Stromal cell of bone marrow (primary cell): ENCODE measurements at regions not wholly inside any gene's neighbourhood (a gene's known extent, or its start where the extent isn't known, plus 50 kb on each side); places are given as distances from the start of the nearest gene placed in this dataset.
"Not testable (repeated sequence)": the region's sequence is repeated elsewhere in the genome, so short reads cannot be mapped to it uniquely, and the experiment has no call there.

Experiments
- DNase-seq: peaks from one replicate; pipeline ENCODE4 v3.0.0-alpha.2; 2012; ENCODE audit warnings: low read depth

DNA sequence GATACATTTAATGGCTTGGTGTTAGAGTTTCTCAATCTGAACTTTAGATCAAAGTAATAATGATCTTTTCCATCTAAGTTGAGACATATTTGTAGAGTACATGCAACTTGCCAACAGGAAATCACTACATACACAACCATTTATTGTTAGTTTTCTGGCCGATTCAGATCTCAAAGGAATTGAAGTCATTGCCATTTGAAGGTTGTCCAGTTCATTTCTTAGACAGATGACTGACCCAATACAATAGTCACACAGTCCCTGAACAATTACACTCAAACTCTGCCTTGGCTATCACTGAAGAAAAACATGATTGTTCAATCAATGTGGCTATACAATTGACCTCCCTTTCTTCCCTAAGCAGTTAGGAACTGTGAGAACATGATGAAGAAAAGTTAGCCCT lies 753.2 kb upstream of the RIOK2 start:
- no peak for DNase-seq

GRCh38 chr5:97937846-97938245 lies 754.8 kb upstream of the RIOK2 start:
- no peak for DNase-seq

DNA sequence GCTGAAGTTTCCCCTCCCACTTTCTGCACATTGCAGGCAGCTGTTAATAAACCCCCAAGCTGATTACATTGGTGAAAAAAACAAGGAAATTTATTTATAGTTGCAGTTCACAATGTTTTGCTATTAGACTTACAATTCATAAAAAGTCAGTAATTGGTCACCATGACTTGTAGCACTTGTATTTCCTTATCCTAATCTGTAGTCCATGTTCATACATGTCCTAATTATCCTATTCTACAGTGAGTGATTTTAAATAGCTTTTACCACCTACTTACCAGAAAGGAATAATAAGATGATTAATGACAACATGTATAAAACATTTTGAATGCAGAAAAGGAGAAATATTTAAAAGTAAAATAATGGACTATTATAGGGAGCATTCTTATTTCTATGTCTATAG lies 760.0 kb upstream of the RIOK2 start:
- no peak for DNase-seq

DNA sequence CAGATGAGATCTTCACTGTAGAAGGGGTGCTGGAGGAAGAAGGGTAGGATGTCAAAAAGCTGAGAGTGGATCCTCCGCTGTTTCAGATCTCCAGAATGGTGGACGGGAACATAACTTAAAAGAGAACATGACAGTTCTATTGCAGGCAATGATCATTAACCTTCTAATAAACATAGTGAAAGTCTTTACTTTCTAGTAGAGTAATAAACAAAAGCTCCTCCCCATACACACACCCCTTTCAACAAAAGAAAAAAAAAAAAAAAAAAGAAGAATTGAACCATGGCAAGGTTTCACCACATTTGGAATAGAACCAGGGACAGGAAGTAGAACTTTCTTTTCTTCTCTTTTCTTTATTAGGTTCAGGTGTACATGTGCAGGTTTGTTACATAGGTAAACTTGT lies 768.1 kb upstream of the RIOK2 start:
- DNase-seq, result no peak

DNA sequence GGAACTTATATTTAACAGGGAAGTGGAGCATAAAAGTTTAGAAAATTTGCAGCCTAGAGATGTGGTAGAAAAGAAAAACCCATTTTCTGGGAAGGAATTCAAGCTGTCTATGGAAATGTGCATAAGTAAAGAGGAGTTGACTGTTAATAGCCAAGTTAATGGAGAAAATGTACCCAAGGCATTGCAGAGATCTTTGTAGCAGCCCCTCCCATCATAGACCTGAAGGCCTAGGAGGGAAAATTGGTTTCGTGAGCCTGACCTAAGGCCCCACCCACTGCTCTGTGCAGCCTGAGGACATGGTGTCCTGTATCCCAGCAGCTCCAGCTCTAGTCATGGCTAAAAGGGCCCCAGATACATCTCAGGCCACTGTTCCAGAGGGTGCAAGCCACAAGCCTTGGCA lies 772.4 kb upstream of the RIOK2 start:
- DNase-seq, result no peak

DNA sequence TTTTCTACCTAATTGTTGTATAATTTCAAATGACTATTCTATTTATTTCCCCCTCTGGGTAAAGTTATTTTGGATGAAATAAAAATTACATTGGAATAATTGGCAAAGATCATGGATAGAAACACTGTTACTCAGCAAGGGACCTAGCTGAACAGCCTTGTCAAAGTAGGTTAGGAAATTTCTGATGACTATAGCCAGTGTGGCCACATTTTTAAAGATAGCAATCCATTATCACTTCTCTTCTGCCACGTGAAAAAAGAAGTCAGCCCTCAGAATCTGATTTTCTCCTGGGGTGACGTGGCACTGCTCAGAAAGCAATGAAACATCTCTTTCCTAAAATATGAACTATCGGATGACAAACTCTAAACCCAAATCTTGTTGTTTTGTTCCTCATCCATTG lies 784.2 kb upstream of the RIOK2 start:
- DNase-seq, result no peak

DNA sequence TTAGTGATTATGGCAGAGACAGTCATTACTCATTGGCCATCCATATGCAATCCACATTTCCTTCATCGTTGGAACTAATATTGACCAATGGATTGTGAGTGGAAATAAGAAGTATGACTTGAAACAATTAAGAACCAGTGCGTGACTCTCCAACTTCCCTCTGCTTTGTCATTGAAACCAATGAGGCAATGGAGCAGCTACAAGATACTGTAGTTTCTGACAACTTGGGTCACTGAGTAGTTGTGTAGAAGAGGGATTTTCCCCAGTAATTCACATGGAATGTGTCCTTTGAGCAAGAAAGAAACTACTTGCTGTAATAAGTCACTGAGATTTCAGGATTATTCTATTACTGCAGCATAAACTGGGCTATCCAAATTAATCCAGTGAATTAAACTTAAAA lies 785.3 kb upstream of the RIOK2 start:
- no peak for DNase-seq

- DNase-seq, result peak; percentile 23
Observed at GRCh38 chr5:97979740-97980139, 793.7 kb upstream of the RGMB start.

GRCh38 chr5:97980291-97980690 lies 793.2 kb upstream of the RGMB start:
- no peak for DNase-seq

- peak; percentile 32 for DNase-seq
Observed at GRCh38 chr5:97986069-97986468, 787.4 kb upstream of the RGMB start.

- no peak for DNase-seq
Observed at GRCh38 chr5:97991236-97991635, 782.2 kb upstream of the RGMB start.

DNA sequence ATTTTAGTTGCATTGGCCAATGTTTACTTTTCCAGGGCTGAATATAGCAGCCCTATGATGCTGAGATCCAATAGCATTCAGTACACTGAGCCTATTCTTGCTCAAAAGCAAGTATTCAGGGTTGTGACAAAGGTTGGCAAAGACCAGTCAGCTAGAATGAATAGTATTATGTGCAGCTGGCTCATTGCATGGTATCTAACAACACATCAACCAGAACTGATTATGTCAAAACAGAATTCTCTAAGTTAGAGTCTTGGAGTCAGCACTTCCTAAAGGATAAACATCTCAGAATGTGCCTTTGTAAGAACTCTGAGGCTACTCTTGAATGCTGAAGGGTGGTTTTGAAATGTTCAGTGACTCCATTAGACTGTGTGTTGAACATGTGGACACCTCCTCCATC lies 774.5 kb upstream of the RGMB start:
- DNase-seq, result no peak

- no peak for DNase-seq
Observed at GRCh38 chr5:98004463-98004862, 769.0 kb upstream of the RGMB start.

DNA sequence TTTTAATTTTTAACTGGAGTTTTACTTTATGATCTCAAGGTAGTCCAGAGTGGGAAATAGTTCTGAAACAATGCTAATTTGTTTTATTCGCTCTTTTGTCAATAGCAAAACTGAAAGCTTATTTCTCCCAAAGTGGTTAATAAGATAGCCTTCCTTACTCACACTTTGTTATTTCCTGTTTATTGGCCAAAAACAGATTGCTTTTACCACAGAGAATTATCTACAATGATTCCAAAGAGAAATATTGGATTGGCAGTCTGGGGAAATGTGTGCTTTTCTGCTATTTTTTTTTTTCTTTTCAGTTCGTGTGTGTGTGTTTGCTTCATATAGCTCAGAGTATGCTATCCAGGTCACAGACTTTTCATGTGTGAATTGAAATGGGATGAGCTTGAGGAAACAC lies 756.7 kb upstream of the RGMB start:
- DNase-seq, result no peak

DNA sequence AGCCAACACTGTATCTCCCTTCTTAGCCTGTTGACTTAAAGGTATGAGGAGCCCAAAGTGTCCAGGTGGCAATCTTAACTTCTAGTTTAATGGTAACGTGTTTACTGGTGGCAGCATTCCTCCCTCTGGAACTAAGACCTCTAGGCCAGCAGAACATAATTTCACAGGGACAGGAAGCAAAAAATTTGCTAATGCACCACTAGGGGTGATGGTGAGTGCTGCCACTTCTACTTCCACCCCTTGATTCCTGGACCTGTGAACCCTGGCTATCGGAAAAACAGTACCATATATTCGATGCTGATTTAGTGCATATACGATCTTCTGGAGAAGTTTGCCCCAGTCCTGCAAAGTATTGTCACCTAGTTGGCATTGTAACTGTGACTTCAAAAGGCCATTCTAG lies 743.2 kb upstream of the RGMB start:
- DNase-seq, result not testable (repeated sequence)

DNA sequence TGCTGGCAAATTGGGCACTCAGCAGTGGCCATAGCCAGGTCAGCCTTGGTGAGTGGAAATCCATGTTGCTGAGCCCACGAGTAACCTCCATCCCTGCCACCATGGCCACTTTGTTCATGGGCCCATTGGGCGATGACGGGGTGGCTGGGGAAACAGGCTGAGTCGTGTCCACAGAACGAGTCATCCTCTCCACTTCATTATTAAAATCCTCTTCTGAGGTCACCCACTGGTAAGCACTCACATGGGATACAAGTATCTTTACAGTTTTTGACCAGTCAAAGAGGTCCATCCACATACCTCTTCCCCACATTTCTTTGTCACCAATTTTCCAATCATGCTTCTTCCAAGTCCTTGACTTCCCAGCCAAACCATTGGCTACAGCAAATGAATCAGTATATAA lies 742.4 kb upstream of the RGMB start:
- DNase-seq, result peak; percentile 11

DNA sequence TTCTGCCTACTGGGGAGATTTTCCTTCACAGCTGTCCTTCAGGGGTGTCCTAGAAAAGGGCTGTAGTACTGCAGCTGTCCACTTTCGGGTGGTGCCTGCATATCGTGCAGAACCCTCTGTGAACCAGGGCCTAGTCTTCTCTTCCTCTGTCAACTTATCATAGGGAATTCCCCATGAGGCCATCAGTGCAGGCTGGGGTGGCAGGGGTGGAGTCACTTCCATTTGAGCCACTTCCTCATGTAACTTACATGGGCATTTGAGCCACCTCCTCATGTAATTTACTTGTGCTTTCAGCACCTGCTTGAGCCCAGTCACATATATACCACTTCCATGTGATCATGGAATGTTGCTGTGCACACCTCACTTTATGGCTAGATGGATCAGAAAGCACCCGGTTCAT lies 742.0 kb upstream of the RGMB start:
- DNase-seq, result no peak

- peak; percentile 53 for DNase-seq
Observed at GRCh38 chr5:98031926-98032325, 741.5 kb upstream of the RGMB start.

- no peak for DNase-seq
Observed at GRCh38 chr5:98041661-98042060, 731.8 kb upstream of the RGMB start.

DNA sequence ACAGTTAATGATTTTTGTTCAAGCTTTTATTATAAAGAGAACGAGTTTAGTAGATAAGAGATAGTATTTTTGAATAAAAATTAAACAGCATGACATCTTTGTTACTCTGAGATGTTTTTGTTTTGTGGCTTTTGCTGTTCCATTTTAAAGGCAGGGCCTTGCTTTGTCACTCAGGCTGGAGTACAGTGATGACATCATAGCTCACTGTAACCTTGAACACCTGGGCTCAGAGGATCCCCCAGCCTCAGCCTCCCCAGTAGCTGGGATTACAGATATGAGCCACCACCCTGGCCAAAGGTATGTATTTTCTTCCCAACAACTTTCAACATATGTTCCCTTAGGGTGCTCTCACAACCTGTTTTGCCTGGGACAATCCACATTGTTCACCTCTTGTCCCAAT lies 730.9 kb upstream of the RGMB start:
- DNase-seq, result no peak

- no peak for DNase-seq
Observed at GRCh38 chr5:98042961-98043360, 730.5 kb upstream of the RGMB start.

DNA sequence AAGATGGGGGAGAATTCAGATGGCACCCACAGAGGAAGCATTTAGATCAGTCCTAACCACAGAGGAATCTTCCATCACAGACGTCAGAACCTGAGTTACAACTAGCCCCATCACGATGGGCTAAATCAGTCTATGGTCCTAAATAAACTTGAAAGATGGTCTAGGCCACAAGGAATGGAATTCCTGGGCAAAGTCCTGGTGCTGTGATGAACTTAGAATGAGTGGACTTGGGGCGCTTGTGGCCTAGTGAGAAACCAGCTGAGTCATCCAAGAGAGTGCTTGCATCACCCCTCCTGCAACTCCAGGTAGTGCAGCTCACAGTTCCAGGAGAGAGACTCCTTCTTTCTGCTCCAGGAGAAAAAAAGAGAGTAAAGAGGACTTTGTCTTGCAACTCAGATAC lies 722.9 kb upstream of the RGMB start:
- DNase-seq, result no peak

- DNase-seq, result no peak
Observed at GRCh38 chr5:98053170-98053569, 720.3 kb upstream of the RGMB start.

- no peak for DNase-seq
Observed at GRCh38 chr5:98060148-98060547, 713.3 kb upstream of the RGMB start.

- no peak for DNase-seq
Observed at GRCh38 chr5:98064118-98064685, 709.3 kb upstream of the RGMB start.
